ENCODE measurements at regions not wholly inside any gene's neighbourhood (a gene's known extent, or its start where the extent isn't known, plus 50 kb on each side); places are given as distances from the start of the nearest gene placed in this dataset.

GRCh38 chr12:24489939-24490338 lies 459.0 kb downstream of the BCAT1 start:
- no peak overlapping the region for H3K4me3 Mint-ChIP-seq
- H3K27ac ChIP-seq (ENCODE audit: low read length in 2 of 2) = no peak overlapping the region
- WGBS (ENCODE audit: insufficient coverage) = 92% methylated on average over 2 of the region's 3 CpGs
- TF ChIP-seq CTCF (IDR thresholded peaks at IDR 0.05) = no peak
- no peak for TF ChIP-seq EZH2 (IDR thresholded peaks at IDR 0.05; ENCODE audit: borderline replicate concordance, insufficient read depth, low read depth, low read length, poor library complexity, severe bottlenecking)
- ATAC-seq (ENCODE audit: low read depth) = no peak
- H3K9me3 Mint-ChIP-seq (ENCODE audit: insufficient read depth) = no peaks in the 10 kb centered on the region
- H2AFZ ChIP-seq (ENCODE audit: insufficient read depth, low read depth, low read length, poor library complexity, severe bottlenecking) = no peak overlapping the region
- no peaks in the 10 kb centered on the region for H3K9me3 ChIP-seq (ENCODE audit: control extremely low read depth in 1 of 3, control insufficient read depth in 2 of 3, insufficient read depth in 1 of 3, low read length in 2 of 3)
- H3K79me2 ChIP-seq (ENCODE audit: control insufficient read depth, insufficient read depth, low read length) = no peaks in the 10 kb centered on the region
- no peak overlapping the region for H3K4me2 ChIP-seq (replicated peaks; ENCODE audit: low read depth, low read length, poor library complexity, severe bottlenecking)
- ChIA-PET CTCF (interaction anchor here (0.6 kb wide), 1 partner anchor 287 kb away, joined by 4 read pairs; no protein-coding TSS in a partner anchor), POLR2A (no interaction called here)
- H3K27me3 ChIP-seq (replicated peaks in 1 of 4; ENCODE audit: control extremely low read depth in 1 of 4, control insufficient read depth in 3 of 4, insufficient read depth in 4 of 4, low read length in 3 of 4) = no peaks in the 10 kb centered on the region
- no peak overlapping the region for H3K9ac ChIP-seq (ENCODE audit: low read length)
- peaks cover 16% of the 10 kb centered on the region for H3K4me1 Mint-ChIP-seq
- H3K4me3 ChIP-seq (ENCODE audit: control extremely low read depth in 1 of 5, extremely low read depth in 1 of 5, insufficient read depth in 1 of 5, low read depth in 2 of 5, low read length in 4 of 5) = no peak overlapping the region
- no peaks in the 10 kb centered on the region for H4K20me1 ChIP-seq (ENCODE audit: control insufficient read depth, insufficient read depth, low read length, poor library complexity, severe bottlenecking)
- H3K27me3 Mint-ChIP-seq = no peaks in the 10 kb centered on the region
- DNase-seq = no peak
- intact Hi-C loops (cut with micrococcal nuclease) = no loop called here
- no peak overlapping the region for H3K27ac Mint-ChIP-seq
- no peaks in the 10 kb centered on the region for H3K36me3 ChIP-seq (replicated peaks in 1 of 2; ENCODE audit: control extremely low read depth in 1 of 2, control insufficient read depth in 1 of 2, extremely low read depth in 1 of 2, insufficient read depth in 2 of 2, low read length in 1 of 2)
- H3K4me1 ChIP-seq (ENCODE audit: control insufficient read depth in 2 of 2, insufficient read depth in 2 of 2, low read length in 2 of 2) = peaks cover 0 to 10% of the 10 kb centered on the region in 2 donors

- H3K9me3 Mint-ChIP-seq (ENCODE audit: insufficient read depth) = no peaks in the 10 kb centered on the region
- no peak overlapping the region for H3K27ac Mint-ChIP-seq
- H3K4me1 Mint-ChIP-seq = peaks cover 16% of the 10 kb centered on the region
- ChIA-PET POLR2A (no interaction called here), CTCF (no interaction called here)
- Histone ChIP-seq H3K27me3 (replicated peaks in 1 of 4; ENCODE audit: control extremely low read depth in 1 of 4, control insufficient read depth in 3 of 4, insufficient read depth in 4 of 4, low read length in 3 of 4) (no peaks in the 10 kb centered on the region), H3K79me2 (ENCODE audit: control insufficient read depth, insufficient read depth, low read length) (no peaks in the 10 kb centered on the region), H3K4me1 (ENCODE audit: control insufficient read depth in 2 of 2, insufficient read depth in 2 of 2, low read length in 2 of 2) (peaks cover 0 to 10% of the 10 kb centered on the region in 2 donors), H3K9me3 (ENCODE audit: control extremely low read depth in 1 of 3, control insufficient read depth in 2 of 3, insufficient read depth in 1 of 3, low read length in 2 of 3) (no peaks in the 10 kb centered on the region), H3K36me3 (replicated peaks in 1 of 2; ENCODE audit: control extremely low read depth in 1 of 2, control insufficient read depth in 1 of 2, extremely low read depth in 1 of 2, insufficient read depth in 2 of 2, low read length in 1 of 2) (no peaks in the 10 kb centered on the region), H3K9ac (ENCODE audit: low read length) (no peak overlapping the region), H3K27ac (ENCODE audit: low read length in 2 of 2) (no peak overlapping the region), H3K4me3 (ENCODE audit: control extremely low read depth in 1 of 5, extremely low read depth in 1 of 5, insufficient read depth in 1 of 5, low read depth in 2 of 5, low read length in 4 of 5) (no peak overlapping the region), H4K20me1 (ENCODE audit: control insufficient read depth, insufficient read depth, low read length, poor library complexity, severe bottlenecking) (no peaks in the 10 kb centered on the region), H2AFZ (ENCODE audit: insufficient read depth, low read depth, low read length, poor library complexity, severe bottlenecking) (no peak overlapping the region), H3K4me2 (replicated peaks; ENCODE audit: low read depth, low read length, poor library complexity, severe bottlenecking) (no peak overlapping the region)
- TF ChIP-seq CTCF (IDR thresholded peaks at IDR 0.05) (no peak), EZH2 (IDR thresholded peaks at IDR 0.05; ENCODE audit: borderline replicate concordance, insufficient read depth, low read depth, low read length, poor library complexity, severe bottlenecking) (no peak)
- DNase-seq (no peak), ATAC-seq (ENCODE audit: low read depth) (no peak)
- intact Hi-C loops (cut with micrococcal nuclease) = no loop called here
- H3K27me3 Mint-ChIP-seq = no peaks in the 10 kb centered on the region
- WGBS (ENCODE audit: insufficient coverage) = 100% methylated on average over 2 of the region's 6 CpGs
- H3K4me3 Mint-ChIP-seq = no peak overlapping the region
Measured at GRCh38 chr12:24488906-24489619, 459.8 kb downstream of the BCAT1 start.
